Body of pancreas (tissue), 4 donors: ENCODE measurements at regions not wholly inside any gene's neighbourhood (a gene's known extent, or its start where the extent isn't known, plus 50 kb on each side); places are given as distances from the start of the nearest gene placed in this dataset.

ENCODE experiments used
- POLR2A ChIP-seq, 3 donors: fragments of 450-650 bp; IDR thresholded peaks; one replicate each; pipeline ENCODE4 v1.6.1; 2016; ENCODE audit warnings: antibody characterized with exemption in 3 of 3, mild to moderate bottlenecking in 2 of 3
- TF ChIP-seq, protein P1 (sequence below), 7 experiments: fragments of 450-650 bp in 4 of 7; fragments of 200-600 bp in 3 of 7; sonication (generic) in 3 of 7; IDR thresholded peaks; one replicate each; pipeline ENCODE4 v1.5.1; 2016 to 2019; ENCODE audit warnings: antibody characterized with exemption in 7 of 7

GRCh38 chrX:124818033-124818432, 471.7 kb downstream of the SH2D1A start:
- TF ChIP-seq, protein P1, sequence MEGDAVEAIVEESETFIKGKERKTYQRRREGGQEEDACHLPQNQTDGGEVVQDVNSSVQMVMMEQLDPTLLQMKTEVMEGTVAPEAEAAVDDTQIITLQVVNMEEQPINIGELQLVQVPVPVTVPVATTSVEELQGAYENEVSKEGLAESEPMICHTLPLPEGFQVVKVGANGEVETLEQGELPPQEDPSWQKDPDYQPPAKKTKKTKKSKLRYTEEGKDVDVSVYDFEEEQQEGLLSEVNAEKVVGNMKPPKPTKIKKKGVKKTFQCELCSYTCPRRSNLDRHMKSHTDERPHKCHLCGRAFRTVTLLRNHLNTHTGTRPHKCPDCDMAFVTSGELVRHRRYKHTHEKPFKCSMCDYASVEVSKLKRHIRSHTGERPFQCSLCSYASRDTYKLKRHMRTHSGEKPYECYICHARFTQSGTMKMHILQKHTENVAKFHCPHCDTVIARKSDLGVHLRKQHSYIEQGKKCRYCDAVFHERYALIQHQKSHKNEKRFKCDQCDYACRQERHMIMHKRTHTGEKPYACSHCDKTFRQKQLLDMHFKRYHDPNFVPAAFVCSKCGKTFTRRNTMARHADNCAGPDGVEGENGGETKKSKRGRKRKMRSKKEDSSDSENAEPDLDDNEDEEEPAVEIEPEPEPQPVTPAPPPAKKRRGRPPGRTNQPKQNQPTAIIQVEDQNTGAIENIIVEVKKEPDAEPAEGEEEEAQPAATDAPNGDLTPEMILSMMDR (IDR thresholded peaks at IDR 0.05): no peak
- no peak for TF ChIP-seq POLR2A (IDR thresholded peaks at IDR 0.05)
